NCI-H226 (cell line): ENCODE measurements at regions not wholly inside any gene's neighbourhood (a gene's known extent, or its start where the extent isn't known, plus 50 kb on each side); places are given as distances from the start of the nearest gene placed in this dataset.

ENCODE experiments used
- DNase-seq: peaks from one replicate; pipeline ENCODE4 v3.0.0-alpha.2; 2015

- DNase-seq: peak; percentile 11
These were observed 162.7 kb downstream of the BMP4 start for GRCh38 chr14:53793790-53794505.

DNA sequence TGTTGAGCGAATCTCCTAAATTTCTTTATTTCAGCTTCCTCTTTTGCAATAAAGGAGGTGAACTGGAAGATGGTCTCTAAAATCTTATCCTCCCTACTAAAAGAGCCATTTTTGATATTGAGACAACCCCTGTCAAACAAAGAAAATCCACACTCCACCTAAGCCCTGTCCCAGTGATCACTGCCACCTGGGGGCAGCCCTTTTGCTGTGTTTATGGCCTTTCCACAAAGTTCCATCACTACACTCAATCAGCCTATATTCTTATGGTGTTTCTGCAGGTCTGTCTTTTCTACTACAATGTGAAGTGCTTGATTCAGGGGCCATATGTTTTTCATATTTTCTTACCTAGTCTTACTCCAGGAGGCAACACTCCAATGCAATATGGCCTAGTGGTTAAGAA lies 163.7 kb downstream of the BMP4 start:
- no peak for DNase-seq

DNA sequence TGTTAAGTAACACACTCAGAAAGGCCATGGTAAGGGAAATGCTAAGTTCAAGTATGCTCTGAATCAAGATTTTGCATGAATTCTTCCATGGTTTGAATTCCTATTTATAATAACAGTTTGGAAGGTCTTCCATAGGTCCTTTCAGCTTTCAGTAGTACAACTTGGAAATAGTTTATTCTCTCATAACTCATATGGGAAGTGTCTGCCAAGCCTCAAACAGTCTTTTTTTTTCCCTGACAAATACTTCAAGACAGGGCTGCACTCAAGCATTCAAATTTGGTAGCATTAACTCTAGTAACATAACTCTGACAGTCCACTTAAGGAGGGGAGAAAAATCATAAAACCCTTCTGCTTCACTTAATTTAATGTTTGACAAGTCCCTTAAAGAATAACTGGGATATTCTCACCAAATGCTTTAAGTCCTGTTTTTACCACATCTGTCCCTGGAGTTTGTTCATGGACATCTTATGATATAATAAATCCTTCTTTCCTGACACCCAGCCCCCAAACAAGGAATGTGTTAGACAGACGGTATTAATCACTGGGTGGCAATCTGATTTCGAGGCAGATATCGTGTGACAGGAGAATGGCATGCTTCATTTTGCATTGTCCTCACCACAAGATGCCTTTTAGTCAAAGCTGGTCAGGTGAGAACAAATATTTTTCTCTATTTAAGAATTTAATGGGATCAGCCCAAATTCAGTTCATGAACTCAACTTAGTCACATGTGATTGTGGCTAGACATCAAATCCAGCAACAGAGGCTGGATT lies 165.7 kb downstream of the BMP4 start:
- DNase-seq: no peak

DNA sequence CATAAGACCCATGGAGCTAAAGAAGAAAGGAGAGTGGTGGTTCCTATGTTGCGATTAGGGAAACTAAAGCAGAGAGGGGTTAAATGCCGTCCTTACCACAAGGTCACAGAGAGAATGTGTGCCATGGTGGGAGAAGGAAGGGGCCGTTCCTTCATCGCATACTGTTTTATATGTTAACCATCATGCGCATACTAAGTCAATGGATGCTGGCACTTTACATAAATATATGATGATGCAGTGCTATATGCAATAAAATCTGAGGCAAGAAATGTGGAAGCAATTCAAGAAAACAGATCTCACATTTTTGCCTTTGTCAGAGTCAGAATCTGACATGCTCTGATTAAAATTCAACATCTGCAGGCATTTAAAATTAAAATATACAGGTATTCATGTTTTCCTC lies 168.1 kb downstream of the BMP4 start:
- no peak for DNase-seq

GRCh38 chr14:53786045-53786444 lies 170.6 kb downstream of the BMP4 start:
- peak; percentile 49 for DNase-seq

- peak; percentile 40 for DNase-seq
These were observed 171.9 kb downstream of the BMP4 start for GRCh38 chr14:53784688-53785087.

- no peak for DNase-seq
These were observed 173.4 kb downstream of the BMP4 start for GRCh38 chr14:53783256-53783655.

- no peak for DNase-seq
These were observed 176.5 kb downstream of the BMP4 start for GRCh38 chr14:53780051-53780555.

DNA sequence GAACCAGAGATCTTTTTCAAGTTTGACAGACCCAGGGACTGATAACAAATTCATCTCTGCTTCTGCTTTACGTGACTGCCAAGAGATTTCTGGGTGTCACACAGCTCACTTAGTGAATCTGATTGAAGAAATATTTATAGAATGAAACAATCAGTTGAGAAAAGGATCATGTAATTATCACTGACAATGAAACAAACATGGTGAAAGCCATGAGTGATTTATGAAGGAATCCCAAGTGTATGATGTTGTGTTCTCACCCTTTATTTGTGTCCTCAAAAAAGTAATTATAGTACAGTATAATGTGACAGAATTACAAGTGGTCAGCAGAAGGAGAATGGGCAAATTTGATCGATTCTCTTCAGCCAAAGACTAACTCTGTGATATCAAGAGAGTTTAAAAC lies 177.3 kb downstream of the BMP4 start:
- DNase-seq: no peak

DNA sequence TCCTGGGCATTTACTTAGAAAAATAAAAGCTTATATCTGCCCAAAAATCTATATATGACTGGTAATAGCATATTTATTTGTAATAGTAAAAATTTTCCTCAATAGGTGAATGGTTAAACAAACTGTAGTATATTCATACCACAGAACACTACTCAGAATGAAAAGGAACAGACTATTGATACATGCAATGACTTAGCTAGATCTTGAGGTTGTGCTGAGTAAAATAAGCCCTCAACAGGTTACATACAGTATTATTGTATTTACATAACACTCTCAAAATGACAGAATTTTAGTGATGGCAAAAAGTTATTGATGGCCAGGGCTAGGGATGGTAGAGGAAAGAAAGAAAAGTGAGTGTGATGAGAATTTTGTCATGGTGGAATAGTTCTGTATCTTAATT lies 178.4 kb downstream of the BMP4 start:
- no peak for DNase-seq

DNA sequence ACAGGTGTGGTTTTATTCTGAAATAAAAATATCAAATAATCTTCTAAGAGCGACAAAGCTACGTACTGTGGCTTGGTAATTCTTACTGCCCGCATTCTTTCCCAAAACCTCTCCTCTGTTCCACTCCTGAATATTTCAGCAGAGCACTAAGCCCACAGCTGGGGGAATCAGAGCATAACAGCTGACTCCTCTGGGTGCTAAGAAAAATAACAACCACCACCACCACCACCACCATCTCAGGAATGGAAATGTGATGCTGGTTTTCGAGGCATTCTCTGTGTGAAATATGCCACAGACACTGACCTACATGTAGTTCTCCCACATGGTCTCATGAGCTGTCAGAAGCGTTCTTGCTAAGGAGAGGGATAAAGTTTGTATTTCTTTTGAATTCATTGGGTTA lies 183.7 kb downstream of the BMP4 start:
- DNase-seq: no peak

GRCh38 chr14:53767566-53767965 lies 189.1 kb downstream of the BMP4 start:
- no peak for DNase-seq

DNA sequence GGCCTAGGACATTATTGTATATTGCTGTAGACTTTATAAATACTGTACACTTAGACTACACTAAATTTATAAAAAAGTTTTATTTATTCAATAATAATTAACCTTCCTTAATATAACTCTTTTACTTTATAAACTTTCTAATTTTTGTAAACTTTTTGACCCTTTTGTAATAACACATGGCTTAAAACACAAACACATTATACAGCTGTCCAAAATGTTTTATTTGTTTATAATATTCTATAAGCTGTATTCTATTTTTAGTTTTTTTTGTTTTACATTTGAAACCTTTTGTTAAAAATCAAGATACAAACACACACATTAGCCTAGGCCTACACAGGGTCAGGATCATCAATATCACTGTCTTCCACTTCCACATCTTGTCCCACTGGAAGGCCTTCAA lies 190.0 kb downstream of the BMP4 start:
- no peak for DNase-seq

DNA sequence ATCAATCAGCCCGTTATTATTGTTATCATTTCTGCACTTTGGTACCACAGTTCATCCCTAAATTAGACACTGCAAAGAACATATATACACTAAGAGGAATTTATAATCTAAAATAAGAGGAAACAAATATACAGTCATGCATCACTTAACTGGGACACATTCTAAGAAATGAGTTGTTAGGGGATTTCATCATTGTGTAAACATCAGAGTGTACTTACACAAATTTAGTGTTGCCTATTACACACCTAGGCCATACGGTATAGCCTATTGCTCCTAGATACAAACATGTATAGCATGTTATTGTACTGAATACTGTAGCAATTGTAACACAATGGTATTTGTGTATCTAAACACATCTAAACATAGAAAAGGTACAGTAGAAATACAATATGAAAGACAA lies 190.5 kb downstream of the BMP4 start:
- DNase-seq: no peak

DNA sequence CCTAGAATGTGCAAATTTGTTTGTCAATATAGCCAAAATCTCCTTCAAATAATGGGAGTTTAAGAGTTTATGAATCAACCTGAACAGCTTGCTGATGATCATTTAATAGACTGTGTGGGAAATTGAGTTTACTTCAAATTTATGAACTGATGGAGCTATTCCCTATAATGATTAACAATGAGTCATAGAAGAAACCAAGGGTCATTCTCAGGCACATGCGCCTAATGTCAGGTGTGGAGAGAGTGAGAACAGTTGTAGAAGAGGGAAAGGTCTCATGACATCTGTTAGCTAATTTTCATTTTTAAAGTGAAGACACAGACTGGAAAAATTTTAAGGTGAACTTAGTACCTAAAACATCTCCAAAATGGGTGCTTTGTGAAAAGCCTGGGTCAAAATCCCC lies 191.8 kb downstream of the BMP4 start:
- no peak for DNase-seq

DNA sequence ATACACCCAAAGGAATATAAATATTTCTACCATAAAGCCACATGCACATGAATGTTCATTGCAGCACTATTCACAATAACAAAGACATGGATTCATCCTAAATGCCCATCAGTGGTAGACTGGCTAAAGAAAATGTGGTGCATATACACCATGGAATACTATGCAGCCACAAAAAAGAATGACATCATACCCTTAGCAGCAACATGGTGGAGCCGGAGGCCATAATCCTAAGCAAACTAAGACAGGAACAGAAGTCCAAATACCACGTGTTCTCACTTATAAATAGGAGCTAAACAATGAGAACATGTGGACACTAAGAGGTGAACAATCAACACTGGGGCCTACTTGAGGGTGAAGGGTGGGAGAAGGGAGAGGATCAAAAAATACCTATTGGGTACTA lies 198.5 kb downstream of the BMP4 start:
- DNase-seq: no peak

- DNase-seq: no peak
These were observed 198.9 kb downstream of the BMP4 start for GRCh38 chr14:53757732-53758131.

DNA sequence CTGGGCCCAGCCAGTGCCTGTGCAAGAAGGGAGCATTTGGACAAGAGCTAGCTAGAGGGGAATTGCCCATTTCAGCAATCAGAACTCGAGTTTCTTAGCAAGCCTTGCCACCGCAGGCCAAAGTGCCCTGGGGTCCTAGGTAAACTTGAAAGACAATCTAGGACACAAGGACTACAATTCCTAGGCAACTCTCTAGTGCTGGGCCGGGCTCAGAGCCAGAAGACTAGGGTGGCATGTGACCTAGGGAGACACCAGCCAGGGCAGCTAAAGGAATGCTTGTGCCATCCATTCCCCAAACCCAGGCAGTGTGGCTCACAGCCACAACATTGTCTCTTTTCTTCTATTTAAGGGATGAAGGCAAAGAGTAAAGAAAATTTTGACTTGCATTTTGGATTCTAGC lies 205.0 kb downstream of the BMP4 start:
- DNase-seq: no peak

- no peak for DNase-seq
These were observed 207.9 kb downstream of the BMP4 start for GRCh38 chr14:53748691-53749090.

GRCh38 chr14:53744857-53745256 lies 211.8 kb downstream of the BMP4 start:
- DNase-seq: no peak

DNA sequence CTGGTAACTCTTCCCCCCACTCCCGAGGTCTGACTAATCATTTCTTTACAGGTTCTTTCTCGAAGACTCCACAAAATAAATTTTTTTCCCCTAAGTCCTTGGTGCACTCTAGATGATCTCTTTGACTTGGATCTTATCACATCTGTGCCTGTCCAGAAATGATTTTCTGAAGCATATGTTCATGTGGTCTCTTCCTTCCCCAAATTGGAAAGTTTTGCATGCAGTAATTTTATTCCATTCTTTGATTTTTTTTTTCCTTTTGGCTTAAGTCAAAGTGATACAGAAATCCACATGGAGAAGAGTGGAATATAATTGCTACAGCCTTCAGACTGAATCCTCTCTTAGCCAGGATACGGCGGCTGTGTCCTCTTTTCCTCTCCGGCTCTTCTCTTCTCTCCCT lies 213.3 kb downstream of the BMP4 start:
- DNase-seq: no peak

DNA sequence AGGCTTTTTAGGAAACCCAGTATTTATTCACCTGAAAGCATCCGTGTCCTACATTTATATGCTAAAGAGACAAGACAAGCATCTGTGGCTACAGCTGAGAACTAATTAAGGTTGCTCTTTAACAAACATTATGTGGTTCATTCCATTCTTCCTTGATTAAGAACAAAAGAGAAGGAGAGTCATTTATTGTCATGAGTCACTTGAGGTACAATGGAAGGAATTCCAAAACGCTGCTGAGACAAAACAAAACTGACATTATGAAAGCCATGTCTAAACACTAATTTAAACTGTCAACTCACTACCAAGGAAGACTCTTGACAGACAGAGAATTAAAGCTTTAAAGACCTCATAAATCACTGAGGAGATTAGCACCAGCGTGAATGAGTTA lies 214.4 kb downstream of the BMP4 start:
- no peak for DNase-seq

DNA sequence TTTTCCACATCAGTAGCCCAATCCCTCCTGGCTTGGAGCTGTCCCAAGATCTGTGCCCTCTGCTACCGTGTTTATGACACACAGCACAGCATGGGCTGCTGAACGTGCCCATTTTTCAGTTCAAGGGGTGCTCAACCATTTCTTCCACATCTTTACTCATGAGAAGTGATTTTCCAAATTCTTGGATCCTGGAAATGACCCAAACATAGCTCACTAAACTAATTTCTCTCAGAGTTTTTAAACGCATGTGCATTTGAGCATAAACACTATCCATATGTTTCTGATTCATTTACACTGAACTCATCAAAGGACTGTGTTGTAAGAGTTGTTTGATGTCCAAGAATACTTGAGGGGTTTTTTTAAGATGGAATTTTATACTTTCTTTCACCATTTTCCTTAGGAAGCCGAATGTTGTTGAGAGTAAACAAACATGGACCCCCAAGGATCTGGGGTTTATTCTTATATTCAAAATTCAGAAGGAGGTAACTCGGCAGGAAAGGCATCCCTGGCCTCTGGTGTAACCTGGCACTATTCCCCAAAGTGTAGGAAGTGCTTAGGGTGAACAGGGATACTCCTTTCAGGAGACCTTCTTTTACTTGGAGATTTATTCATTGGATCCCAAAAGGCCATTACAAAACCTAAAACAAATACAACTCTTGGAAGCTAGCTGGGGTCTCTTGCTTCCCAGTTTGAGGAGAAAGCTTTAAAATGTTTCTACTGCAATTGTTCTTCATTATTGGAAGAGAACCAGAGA lies 215.0 kb downstream of the BMP4 start:
- no peak for DNase-seq

DNA sequence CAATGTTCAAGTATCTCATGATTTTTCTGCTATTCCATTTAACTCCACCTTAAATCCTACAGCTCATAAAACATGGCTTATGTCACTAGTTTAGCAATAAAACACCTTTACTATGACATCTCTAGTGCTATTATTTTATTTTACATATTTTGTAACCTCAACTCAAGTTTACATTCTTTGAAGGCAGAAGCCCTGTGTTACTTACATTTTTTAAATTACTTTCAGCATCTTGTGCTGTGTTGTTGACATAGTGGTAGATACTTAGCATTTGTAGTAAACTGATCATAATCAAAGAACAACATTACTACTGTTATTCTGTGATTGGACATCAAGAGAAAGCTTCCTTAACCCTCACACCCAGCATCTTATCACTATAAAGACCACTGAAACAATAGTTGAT lies 216.1 kb downstream of the BMP4 start:
- DNase-seq: no peak
